ENCODE measurements at regions not wholly inside any gene's neighbourhood (a gene's known extent, or its start where the extent isn't known, plus 50 kb on each side); places are given as distances from the start of the nearest gene placed in this dataset.

- no peak for TF ChIP-seq CTCF (IDR thresholded peaks at IDR 0.05; ENCODE audit: low read length)
- TF ChIP-seq EZH2 (IDR thresholded peaks at IDR 0.05; ENCODE audit: borderline replicate concordance, low read length) = no peak
Observed at GRCh38 chr7:51589111-51589510, 272.5 kb upstream of the COBL start.

All from OCI-LY1 (cell line).